ENCODE measurements at regions not wholly inside any gene's neighbourhood (a gene's known extent, or its start where the extent isn't known, plus 50 kb on each side); places are given as distances from the start of the nearest gene placed in this dataset.
"Not testable (repeated sequence)": the region's sequence is repeated elsewhere in the genome, so short reads cannot be mapped to it uniquely, and the experiment has no call there.

GRCh38 chr2:13351068-13351467, 634.3 kb downstream of the TRIB2 start:
- CTCF ChIA-PET = no interaction called here
- Mint-ChIP-seq H3K4me1 (ENCODE audit: low read depth) (no peaks in the 10 kb centered on the region), H3K9me3 (no peaks in the 10 kb centered on the region), H3K36me3 (ENCODE audit: low read depth) (no peaks in the 10 kb centered on the region), H3K4me3 (no peak overlapping the region), H3K27ac (no peak overlapping the region), H3K27me3 (ENCODE audit: low read depth) (no peaks in the 10 kb centered on the region)
- DNase-seq = no peak
- intact Hi-C loops (cut with micrococcal nuclease) = no loop called here

DNA sequence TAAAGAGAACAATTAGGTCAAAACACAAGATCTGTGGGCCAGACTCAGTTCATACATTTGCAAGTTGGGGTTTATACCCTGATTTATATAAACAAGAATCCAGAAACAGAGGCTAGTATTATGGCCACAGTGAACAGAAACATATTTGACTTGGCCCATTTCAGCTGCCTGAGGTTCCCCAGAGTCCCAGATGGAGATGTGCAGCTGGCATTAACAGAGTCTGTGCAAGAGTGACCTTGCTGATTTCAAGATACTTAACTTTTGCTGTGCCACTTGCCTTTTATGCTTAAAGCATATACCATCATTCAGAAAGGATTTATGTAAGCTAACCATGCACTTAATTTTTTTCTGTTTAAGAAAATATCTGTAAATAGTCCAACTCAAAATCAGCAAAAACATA, 636.3 kb downstream of the TRIB2 start:
- no peak overlapping the region for H3K27ac Mint-ChIP-seq
- CTCF ChIA-PET = no interaction called here
- H3K4me1 Mint-ChIP-seq (ENCODE audit: low read depth) = no peaks in the 10 kb centered on the region
- no peaks in the 10 kb centered on the region for H3K9me3 Mint-ChIP-seq
- DNase-seq = no peak
- intact Hi-C loops (cut with micrococcal nuclease) = no loop called here
- H3K27me3 Mint-ChIP-seq (ENCODE audit: low read depth) = peaks cover 4% of the 10 kb centered on the region
- H3K4me3 Mint-ChIP-seq = no peak overlapping the region
- no peaks in the 10 kb centered on the region for H3K36me3 Mint-ChIP-seq (ENCODE audit: low read depth)

DNA sequence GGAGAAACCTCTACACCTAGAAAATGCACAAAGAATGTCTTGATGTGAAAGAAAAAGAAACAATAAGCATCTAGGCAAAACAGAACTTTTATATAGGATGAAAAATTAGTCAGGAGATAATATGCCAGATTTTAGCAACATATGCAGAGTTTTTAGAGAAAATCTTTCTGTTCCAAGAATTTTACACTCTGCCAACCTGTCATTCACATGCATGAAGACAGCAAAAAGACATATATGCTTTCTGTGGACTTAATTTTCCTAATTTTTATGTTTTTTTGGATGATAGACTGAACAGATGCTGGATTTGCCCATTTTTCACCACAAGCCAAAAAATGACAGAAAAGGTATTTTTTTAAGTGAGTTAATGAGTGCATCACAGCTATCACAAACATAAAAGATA, 637.3 kb downstream of the TRIB2 start:
- no peak overlapping the region for H3K27ac Mint-ChIP-seq
- H3K4me1 Mint-ChIP-seq (ENCODE audit: low read depth) = no peaks in the 10 kb centered on the region
- H3K9me3 Mint-ChIP-seq = no peaks in the 10 kb centered on the region
- no peak overlapping the region for H3K4me3 Mint-ChIP-seq
- CTCF ChIA-PET = no interaction called here
- DNase-seq = no peak
- H3K36me3 Mint-ChIP-seq (ENCODE audit: low read depth) = no peaks in the 10 kb centered on the region
- intact Hi-C loops (cut with micrococcal nuclease) = no loop called here
- H3K27me3 Mint-ChIP-seq (ENCODE audit: low read depth) = peaks cover 4% of the 10 kb centered on the region

- H3K9me3 Mint-ChIP-seq; H3K36me3 Mint-ChIP-seq (ENCODE audit: low read depth); H3K27ac Mint-ChIP-seq; intact Hi-C loops (cut with micrococcal nuclease); H3K4me3 Mint-ChIP-seq; H3K27me3 Mint-ChIP-seq (ENCODE audit: low read depth); DNase-seq; CTCF ChIA-PET; H3K4me1 Mint-ChIP-seq (ENCODE audit: low read depth): not testable (repeated sequence)
Measured at GRCh38 chr2:13381928-13382327, 665.2 kb downstream of the TRIB2 start.

- H3K36me3 Mint-ChIP-seq (ENCODE audit: low read depth); CTCF ChIA-PET; H3K9me3 Mint-ChIP-seq; intact Hi-C loops (cut with micrococcal nuclease); DNase-seq; H3K27me3 Mint-ChIP-seq (ENCODE audit: low read depth); H3K27ac Mint-ChIP-seq; H3K4me3 Mint-ChIP-seq; H3K4me1 Mint-ChIP-seq (ENCODE audit: low read depth): not testable (repeated sequence)
Measured at GRCh38 chr2:13389172-13389571, 672.4 kb downstream of the TRIB2 start.

GRCh38 chr2:13390676-13391075, 673.9 kb downstream of the TRIB2 start:
- no peak overlapping the region for H3K4me3 Mint-ChIP-seq
- peaks cover 5% of the 10 kb centered on the region for H3K9me3 Mint-ChIP-seq
- CTCF ChIA-PET = no interaction called here
- H3K27ac Mint-ChIP-seq = no peak overlapping the region
- intact Hi-C loops (cut with micrococcal nuclease) = no loop called here
- no peak for DNase-seq
- no peaks in the 10 kb centered on the region for H3K4me1 Mint-ChIP-seq (ENCODE audit: low read depth)
- peaks cover 2% of the 10 kb centered on the region for H3K27me3 Mint-ChIP-seq (ENCODE audit: low read depth)
- H3K36me3 Mint-ChIP-seq (ENCODE audit: low read depth) = no peaks in the 10 kb centered on the region

DNA sequence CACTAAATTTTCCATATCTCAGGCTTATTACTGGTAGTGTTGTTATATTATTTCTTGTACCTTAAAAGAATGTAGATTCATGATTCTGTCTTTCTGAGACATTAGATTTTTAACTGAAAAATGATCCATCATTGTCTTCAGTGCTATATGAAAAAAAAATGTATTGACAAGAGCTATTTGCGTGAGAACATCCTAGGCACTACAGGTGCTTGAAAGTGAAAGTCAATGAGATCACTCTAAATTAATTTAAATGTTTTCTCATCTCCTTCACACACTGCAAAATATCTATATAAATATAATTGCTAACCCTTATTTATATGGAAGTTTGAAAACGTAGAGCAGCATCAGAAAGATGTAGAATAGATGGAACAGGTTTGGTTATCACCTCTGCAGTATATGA, 684.6 kb downstream of the TRIB2 start:
- Mint-ChIP-seq H3K4me3 (no peak overlapping the region), H3K27ac (no peak overlapping the region), H3K9me3 (peaks cover 12% of the 10 kb centered on the region), H3K4me1 (ENCODE audit: low read depth) (no peaks in the 10 kb centered on the region), H3K27me3 (ENCODE audit: low read depth) (no peaks in the 10 kb centered on the region), H3K36me3 (ENCODE audit: low read depth) (no peaks in the 10 kb centered on the region)
- intact Hi-C loops (cut with micrococcal nuclease) = no loop called here
- CTCF ChIA-PET = no interaction called here
- DNase-seq = no peak

DNA sequence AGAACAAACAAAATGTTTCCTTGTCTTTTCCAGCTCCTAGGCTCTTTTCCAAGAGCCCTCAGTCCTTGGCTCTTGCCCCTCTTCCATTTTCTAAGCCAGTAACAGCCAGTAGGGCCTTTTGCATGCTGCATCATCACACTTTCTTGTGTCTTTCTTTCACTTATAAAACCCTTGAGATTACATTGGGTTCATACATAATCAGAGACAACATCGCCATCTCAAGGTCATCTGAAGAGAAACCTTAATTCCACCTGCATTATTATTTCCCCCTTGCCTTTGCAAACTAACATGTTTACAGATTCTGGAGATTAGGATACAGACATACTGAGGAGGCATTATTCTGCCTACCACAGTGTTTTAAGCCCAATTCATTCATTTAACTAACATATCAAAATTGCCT, 697.3 kb downstream of the TRIB2 start:
- H3K4me1 Mint-ChIP-seq (ENCODE audit: low read depth) = no peaks in the 10 kb centered on the region
- H3K36me3 Mint-ChIP-seq (ENCODE audit: low read depth) = no peaks in the 10 kb centered on the region
- peaks cover 11% of the 10 kb centered on the region for H3K9me3 Mint-ChIP-seq
- no peak overlapping the region for H3K27ac Mint-ChIP-seq
- CTCF ChIA-PET = no interaction called here
- no peaks in the 10 kb centered on the region for H3K27me3 Mint-ChIP-seq (ENCODE audit: low read depth)
- intact Hi-C loops (cut with micrococcal nuclease) = no loop called here
- no peak for DNase-seq
- H3K4me3 Mint-ChIP-seq = no peak overlapping the region

GRCh38 chr2:13414897-13415296, 698.2 kb downstream of the TRIB2 start:
- H3K4me3 Mint-ChIP-seq = no peak overlapping the region
- intact Hi-C loops (cut with micrococcal nuclease) = no loop called here
- CTCF ChIA-PET = no interaction called here
- DNase-seq = no peak
- H3K9me3 Mint-ChIP-seq = peaks cover 11% of the 10 kb centered on the region
- H3K27ac Mint-ChIP-seq = no peak overlapping the region
- no peaks in the 10 kb centered on the region for H3K27me3 Mint-ChIP-seq (ENCODE audit: low read depth)
- no peaks in the 10 kb centered on the region for H3K4me1 Mint-ChIP-seq (ENCODE audit: low read depth)
- no peaks in the 10 kb centered on the region for H3K36me3 Mint-ChIP-seq (ENCODE audit: low read depth)

DNA sequence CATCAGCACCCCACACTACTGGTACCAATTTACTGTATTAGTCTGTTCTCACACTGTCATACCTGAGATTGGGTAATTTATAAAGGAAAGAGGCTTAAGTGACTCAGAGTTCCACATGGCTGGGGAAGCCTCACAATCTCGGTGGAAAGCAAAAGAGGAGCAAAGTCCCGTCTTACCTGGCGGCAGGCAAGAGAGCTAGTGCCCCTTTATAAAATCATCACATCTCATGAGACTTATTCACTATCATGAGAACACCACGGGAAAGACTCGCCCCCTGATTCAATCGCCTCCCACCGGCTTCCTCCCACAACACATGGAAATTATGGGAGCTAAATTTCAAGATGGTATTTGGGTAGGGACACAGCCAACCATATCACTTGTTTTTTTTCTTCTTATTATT, 717.2 kb downstream of the TRIB2 start:
- Mint-ChIP-seq H3K27me3 (ENCODE audit: low read depth) (no peaks in the 10 kb centered on the region), H3K9me3 (peaks cover 6% of the 10 kb centered on the region), H3K27ac (no peak overlapping the region), H3K36me3 (ENCODE audit: low read depth) (no peaks in the 10 kb centered on the region), H3K4me1 (ENCODE audit: low read depth) (no peaks in the 10 kb centered on the region), H3K4me3 (no peak overlapping the region)
- DNase-seq = no peak
- intact Hi-C loops (cut with micrococcal nuclease) = no loop called here
- CTCF ChIA-PET = interaction anchor here (0.6 kb wide), 1 partner anchor 264 kb away, joined by 5 read pairs; no protein-coding TSS in a partner anchor

GRCh38 chr2:13443554-13444261, 727.0 kb downstream of the TRIB2 start:
- H3K27me3 Mint-ChIP-seq (ENCODE audit: low read depth); intact Hi-C loops (cut with micrococcal nuclease); H3K4me3 Mint-ChIP-seq; CTCF ChIA-PET; H3K36me3 Mint-ChIP-seq (ENCODE audit: low read depth); H3K4me1 Mint-ChIP-seq (ENCODE audit: low read depth); H3K9me3 Mint-ChIP-seq; H3K27ac Mint-ChIP-seq; DNase-seq: not testable (repeated sequence)

DNA sequence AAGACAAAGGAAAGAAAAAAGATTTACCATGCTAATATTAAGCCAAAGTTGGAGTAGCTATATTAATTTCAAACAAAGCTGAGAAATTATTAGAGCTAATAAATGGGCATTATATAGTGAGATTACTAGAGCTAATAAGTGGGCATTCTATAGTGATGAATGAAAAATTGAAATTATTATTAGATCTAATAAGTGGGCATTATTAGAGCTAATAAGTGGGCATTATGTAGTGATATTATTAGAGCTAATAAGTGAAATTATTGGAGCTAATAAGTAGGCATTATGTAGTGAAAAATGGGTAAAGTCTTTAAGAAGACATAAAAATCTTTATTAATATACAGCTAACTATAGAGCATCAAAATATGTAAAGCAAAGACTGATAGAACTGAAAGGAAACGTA, 745.7 kb downstream of the TRIB2 start:
- Mint-ChIP-seq H3K9me3 (no peaks in the 10 kb centered on the region), H3K27me3 (ENCODE audit: low read depth) (no peaks in the 10 kb centered on the region), H3K27ac (no peak overlapping the region), H3K4me3 (no peak overlapping the region), H3K36me3 (ENCODE audit: low read depth) (no peaks in the 10 kb centered on the region), H3K4me1 (ENCODE audit: low read depth) (no peaks in the 10 kb centered on the region)
- CTCF ChIA-PET = no interaction called here
- DNase-seq = no peak
- intact Hi-C loops (cut with micrococcal nuclease) = no loop called here

DNA sequence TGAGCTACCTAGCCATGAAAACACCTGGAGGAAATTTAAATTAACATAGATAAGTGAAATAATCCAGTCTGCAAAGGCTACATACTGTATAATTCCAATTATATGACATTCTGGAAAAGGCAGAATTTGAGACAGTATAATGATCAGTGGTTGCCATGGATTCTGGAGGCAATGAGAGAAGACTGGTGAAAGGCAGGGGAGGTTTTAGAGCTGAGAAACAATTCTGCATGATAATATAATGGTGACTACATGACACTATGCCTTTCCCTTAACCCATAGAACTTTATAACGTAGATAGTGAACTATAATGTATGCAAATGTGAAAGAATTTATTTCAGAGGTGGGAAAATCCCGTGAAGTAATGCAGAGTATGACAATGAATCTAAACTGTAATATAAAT, 749.3 kb downstream of the TRIB2 start:
- Mint-ChIP-seq H3K27ac (no peak overlapping the region), H3K36me3 (ENCODE audit: low read depth) (no peaks in the 10 kb centered on the region), H3K9me3 (no peaks in the 10 kb centered on the region), H3K27me3 (ENCODE audit: low read depth) (no peaks in the 10 kb centered on the region), H3K4me3 (no peak overlapping the region), H3K4me1 (ENCODE audit: low read depth) (no peaks in the 10 kb centered on the region)
- CTCF ChIA-PET = no interaction called here
- intact Hi-C loops (cut with micrococcal nuclease) = no loop called here
- no peak for DNase-seq

Measured in activated naive CD4-positive, alpha-beta T cell treated with anti-CD3 and anti-CD28 coated beads for 36 hours (primary cell).